ENCODE measurements at regions not wholly inside any gene's neighbourhood (a gene's known extent, or its start where the extent isn't known, plus 50 kb on each side); places are given as distances from the start of the nearest gene placed in this dataset.
"Not testable (repeated sequence)": the region's sequence is repeated elsewhere in the genome, so short reads cannot be mapped to it uniquely, and the experiment has no call there.

- DNase-seq (ENCODE audit: low spot score), result no peak
These were observed 187.6 kb upstream of the GRAMD2B start for GRCh38 chr5:126235628-126236027.

DNA sequence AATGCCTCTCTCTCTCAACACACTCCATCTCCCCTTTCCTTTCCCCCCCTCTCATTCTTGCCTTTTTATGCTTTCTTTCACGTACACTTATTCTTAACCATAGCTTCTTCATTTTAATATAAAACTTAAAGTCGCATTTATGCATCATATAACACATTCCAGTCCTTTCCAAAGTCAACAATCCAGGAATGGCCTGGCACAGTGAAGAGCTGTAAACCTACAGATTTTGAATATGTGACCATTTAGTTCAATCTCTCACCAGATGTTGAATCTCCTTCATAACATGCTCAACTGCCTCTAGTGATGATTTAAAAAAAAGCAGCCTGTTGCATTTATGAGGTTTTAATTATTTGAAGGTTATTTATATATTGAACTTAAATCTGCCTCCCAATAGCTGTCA is 186.2 kb upstream of the GRAMD2B start:
- DNase-seq (ENCODE audit: low spot score), result no peak

DNA sequence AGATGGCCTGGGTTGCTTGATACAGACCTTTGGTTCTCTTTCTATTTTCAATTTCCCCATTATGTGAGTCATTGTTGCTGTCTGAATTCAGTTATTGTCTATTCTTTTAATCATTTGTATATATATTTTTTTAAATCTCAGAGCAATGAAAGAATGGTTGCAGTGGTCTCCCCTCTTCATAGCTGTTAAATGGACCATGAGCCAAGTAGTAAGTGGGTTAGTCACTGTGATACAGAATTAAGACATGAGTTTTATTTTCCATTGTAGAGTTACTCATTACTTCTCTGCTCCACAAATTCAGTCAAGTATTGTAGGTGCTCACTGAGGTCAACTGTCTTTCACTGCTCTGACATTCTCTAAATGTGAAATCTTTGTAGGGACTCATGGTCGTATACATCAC is 174.6 kb upstream of the GRAMD2B start:
- no peak for DNase-seq (ENCODE audit: low spot score)

GRCh38 chr5:126251024-126251423 is 172.2 kb upstream of the GRAMD2B start:
- DNase-seq (ENCODE audit: low spot score), result no peak

- DNase-seq (ENCODE audit: low spot score), result no peak
These were observed 169.8 kb upstream of the GRAMD2B start for GRCh38 chr5:126253406-126253805.

- DNase-seq (ENCODE audit: low spot score), result peak; percentile 48
These were observed 159.5 kb upstream of the GRAMD2B start for GRCh38 chr5:126263591-126264184.

- no peak for DNase-seq (ENCODE audit: low spot score)
These were observed 157.3 kb upstream of the GRAMD2B start for GRCh38 chr5:126265917-126266316.

DNA sequence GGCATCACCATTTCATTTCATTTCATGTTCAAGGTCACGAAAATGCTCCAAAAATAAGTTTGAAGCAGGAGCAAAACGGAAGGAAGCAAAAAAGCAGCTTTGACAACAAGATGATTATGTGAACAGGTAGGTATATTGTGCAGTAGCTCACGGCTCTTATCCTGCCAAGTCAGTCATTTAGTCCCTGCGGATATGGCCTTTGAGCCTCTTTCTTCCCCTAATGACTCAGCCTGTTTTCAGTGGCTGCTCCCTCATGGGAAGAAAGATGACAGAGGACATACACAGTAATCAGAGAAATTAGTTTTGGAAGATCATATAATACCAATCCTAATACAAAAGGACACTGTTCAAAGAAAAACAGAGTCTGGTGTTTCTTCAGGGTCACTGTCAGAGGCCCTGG is 155.8 kb upstream of the GRAMD2B start:
- DNase-seq (ENCODE audit: low spot score), result no peak

- no peak for DNase-seq (ENCODE audit: low spot score)
These were observed 154.4 kb upstream of the GRAMD2B start for GRCh38 chr5:126268697-126269315.

- no peak for DNase-seq (ENCODE audit: low spot score)
These were observed 153.7 kb upstream of the GRAMD2B start for GRCh38 chr5:126269511-126269910.

- no peak for DNase-seq (ENCODE audit: low spot score)
These were observed 152.1 kb upstream of the GRAMD2B start for GRCh38 chr5:126271141-126271540.

DNA sequence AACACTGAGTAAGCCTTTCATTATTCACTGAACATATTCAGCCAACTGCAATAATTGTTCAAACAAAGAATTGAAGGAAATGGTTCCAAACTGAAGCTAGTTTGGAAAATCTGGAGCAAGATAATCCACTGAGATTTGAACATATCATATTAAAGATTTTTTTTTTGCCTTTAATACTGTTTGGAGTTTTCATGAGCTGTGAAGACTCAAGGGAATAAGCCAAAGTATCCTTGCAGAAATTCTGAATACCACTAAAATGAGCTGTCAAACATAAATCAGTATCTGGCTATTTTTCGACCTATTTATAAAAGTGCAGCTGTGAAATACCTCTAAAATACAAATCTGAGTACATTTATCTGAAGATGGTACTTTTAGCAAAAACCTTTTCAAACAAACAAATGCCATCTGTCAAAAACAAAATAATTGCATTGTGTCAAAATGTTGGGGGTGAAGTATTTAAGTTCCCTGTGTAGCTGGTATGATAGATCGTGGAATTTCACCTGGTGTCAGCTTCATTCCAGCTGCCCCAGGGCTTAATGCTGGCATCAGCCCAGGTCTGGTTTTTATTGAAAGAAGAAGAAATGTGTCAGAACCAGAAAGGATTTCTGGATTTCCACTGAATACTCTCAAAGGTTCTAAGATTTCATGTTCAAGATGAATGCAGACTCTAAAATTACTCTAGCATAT is 149.0 kb upstream of the GRAMD2B start:
- no peak for DNase-seq (ENCODE audit: low spot score)

DNA sequence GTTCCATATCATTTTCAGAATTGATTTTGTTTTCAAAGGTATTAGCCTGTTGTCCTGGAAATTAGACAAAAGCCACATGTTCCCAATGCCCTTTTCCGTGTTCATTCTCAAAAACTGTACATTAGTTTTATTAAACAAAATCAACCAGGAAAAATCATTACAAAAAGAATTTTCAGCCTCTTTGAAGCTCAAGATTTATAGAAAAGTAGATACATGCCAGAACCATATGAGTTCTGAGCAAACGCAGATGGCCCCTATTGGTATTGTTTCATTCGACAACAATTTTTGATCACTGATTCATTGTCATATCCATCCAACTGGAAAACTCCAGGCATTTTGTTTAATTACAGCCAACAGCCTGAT is 148.5 kb upstream of the GRAMD2B start:
- DNase-seq (ENCODE audit: low spot score), result no peak

DNA sequence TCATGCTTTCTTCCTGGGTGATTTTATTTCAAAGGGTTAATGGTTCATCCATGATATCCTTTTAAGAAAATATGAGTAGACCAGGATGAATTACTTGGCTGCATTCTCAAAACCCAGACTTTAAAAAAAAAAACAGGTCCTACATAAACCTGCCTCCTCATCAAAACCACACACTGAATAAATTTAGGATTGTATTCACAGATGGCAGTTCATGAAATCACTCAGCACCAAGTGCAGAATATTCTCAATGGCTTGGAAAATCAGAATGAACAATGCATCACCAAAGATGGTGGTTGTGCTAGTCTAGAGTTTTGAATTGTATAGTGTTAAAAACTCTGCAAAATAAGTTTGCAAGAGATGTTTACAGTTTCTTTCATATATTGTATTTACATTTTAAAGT is 145.4 kb upstream of the GRAMD2B start:
- DNase-seq (ENCODE audit: low spot score), result no peak

GRCh38 chr5:126280343-126280742 is 142.9 kb upstream of the GRAMD2B start:
- no peak for DNase-seq (ENCODE audit: low spot score)

DNA sequence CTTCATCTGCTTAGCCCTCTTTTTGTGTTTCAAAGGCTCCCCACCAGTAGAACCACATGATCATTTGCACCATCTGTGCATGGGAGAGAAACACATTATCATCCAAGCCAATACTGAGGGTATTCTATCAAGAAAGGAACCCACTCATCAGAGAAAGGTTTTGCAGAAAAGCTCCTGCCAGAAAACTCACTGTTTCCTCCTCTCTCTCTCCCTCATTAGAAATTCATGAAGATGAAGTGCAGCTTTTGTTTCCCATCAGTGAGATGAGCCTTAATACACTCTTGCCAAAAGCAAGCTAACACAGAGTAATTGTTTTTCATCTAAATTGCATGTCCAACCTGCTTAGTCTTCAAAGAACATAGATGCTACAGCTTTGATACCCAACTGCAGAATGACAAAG is 142.4 kb upstream of the GRAMD2B start:
- no peak for DNase-seq (ENCODE audit: low spot score)

DNA sequence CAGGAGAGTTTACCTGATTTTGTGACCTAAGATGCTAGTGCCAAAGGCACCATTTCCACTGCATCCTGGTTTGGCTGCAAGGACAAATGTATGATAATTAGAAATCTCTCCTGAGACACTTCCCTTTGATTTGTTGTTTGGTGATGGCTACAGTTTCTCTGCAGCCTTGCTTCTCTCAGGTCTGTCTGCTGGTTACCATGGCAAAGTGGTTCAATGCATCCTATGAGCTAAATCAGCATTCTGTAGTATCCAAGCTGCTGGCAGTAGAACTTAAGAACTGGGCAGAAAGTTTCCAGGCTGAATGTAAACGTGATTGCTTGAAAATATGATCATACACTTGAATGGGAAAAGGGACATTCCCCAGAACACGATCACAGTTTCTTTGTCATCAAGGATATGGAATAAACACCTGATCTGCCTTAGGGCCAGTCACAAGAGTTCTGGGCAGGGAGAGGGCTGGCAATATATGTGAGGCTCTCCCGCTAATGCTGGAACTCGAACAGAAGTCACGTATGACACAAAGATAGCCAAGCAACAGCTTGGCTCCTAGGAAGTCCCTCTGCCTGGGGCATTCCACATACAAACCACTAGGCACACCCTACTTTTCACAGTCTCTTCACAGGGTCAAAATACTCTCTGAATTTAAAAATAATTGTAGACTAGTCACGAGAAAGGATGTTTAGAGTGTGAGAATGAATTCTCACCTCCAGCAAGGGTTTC is 138.1 kb upstream of the GRAMD2B start:
- DNase-seq (ENCODE audit: low spot score), result no peak

- DNase-seq (ENCODE audit: low spot score), result not testable (repeated sequence)
These were observed 127.1 kb upstream of the GRAMD2B start for GRCh38 chr5:126296121-126296520.

DNA sequence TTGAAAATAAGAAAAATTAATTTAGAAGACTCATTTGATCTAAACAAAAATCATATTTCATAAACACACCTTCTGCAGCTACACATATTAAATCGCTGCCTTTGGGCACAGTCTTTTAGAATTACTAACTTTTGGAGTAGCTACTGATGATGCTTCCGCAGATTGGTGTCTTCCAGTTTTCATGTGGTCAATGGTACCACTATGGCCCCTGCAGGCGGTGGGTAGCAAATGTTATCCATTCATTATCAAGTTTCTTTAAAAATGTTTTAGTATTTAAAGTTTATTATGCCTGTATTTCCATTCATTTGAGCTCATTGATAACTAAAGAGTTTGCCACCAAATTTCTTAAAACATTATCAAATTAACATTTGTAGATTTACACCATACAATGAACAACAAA is 122.9 kb upstream of the GRAMD2B start:
- DNase-seq (ENCODE audit: low spot score), result no peak

GRCh38 chr5:126301056-126301455 is 122.2 kb upstream of the GRAMD2B start:
- no peak for DNase-seq (ENCODE audit: low spot score)

GRCh38 chr5:126309860-126310259 is 113.3 kb upstream of the GRAMD2B start:
- DNase-seq (ENCODE audit: low spot score), result no peak

DNA sequence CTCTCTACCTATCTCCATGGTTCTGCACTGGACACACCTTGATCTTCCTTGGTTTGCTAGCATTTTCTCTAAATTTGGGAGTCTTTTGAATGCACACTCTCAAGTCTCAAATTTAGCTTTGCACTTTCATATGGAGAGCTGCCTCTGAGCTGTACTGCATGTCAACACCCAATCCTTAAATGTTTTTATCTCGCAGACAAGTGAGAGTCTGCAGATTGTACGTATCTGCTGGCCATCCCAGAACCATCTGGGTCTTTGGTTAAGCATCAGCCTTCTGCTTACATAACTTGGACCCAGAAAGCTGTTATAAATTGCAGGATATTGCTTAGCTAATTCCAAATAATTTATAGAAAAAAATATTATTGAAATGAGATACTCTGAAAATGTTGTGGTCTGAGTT is 111.4 kb upstream of the GRAMD2B start:
- no peak for DNase-seq (ENCODE audit: low spot score)

DNA sequence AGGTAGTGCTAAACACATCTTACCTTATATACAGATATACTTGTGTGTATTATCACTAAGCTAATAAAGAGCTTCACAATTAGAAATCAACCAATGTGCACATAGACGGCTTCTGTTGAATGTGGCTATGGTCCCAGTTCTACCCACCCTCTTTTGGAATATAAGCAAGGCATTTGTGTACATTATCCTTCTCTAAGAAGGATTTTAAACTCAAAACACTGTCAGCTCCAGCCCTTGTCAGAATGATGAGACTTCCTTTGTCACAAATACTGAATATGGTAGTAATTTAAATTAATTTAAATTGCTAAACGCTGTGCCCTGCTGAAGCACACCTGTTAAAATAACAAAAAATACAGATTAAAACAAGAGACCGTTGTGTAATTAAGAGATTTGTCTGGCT is 107.9 kb upstream of the GRAMD2B start:
- DNase-seq (ENCODE audit: low spot score), result no peak

Data from D341Med (cell line).